ENCODE measurements at regions not wholly inside any gene's neighbourhood (a gene's known extent, or its start where the extent isn't known, plus 50 kb on each side); places are given as distances from the start of the nearest gene placed in this dataset.

DNA sequence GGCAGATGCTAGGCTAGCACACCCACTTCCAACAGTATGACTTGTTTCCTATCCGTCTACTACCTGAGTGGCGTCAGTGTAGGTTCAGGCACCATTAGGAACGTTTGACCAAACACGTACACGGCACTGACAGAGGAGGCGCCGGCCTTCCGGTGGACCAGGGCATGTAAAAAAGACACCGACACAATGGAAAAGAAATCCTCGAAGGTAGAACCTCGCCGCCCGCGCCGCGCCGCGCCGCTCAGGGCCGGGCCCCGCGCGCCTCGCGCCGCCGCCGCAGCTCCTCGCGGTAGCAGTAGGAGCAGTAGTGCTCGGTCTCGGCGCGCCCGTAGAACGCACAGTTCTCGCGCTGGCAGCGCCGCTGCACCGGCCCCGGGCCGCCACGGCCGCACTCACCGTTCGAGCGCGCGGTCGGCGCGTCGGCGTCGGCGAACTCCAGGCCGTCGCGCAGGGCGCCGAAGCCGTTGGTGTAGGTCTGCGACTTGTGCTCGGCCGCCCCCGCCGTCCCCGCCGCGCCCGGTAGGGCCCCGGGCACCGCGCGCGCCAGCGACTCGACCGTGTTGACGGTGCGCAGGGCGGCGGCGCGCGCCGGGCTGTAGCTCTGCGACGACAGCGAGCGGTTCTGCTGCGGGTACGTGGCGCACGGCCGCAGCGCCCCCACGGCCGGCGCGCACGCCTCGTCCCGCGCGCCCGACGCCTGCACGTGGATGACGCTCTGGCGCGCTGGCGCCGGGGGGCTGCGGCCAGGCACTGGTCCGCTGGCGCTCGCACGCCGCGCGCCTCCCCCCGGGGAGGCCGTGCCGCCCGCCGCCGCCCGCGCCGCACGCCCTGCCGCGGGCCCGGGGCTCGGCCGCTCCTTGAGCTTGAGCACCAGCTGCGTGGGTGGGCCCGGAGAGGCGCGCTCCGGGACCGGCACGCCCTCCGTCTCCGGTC, 156.7 kb downstream of the KLF13 start:
- H2AFZ ChIP-seq (ENCODE audit: low read depth, low read length): no peak overlapping the region
- peaks cover 7% of the 10 kb centered on the region for H3K9me3 ChIP-seq (ENCODE audit: low read length)
- no peaks in the 10 kb centered on the region for H3K27me3 ChIP-seq (ENCODE audit: insufficient read depth, low read length)
- H3K4me1 ChIP-seq (ENCODE audit: insufficient read depth, low read length): peaks cover 7% of the 10 kb centered on the region
- H3K36me3 ChIP-seq (ENCODE audit: insufficient read depth, low read length): no peaks in the 10 kb centered on the region
- no peak overlapping the region for H3K4me3 ChIP-seq (ENCODE audit: low read length)

- Histone ChIP-seq H3K36me3 (ENCODE audit: insufficient read depth, low read length) (no peaks in the 10 kb centered on the region), H3K4me3 (ENCODE audit: low read length) (no peak overlapping the region), H2AFZ (ENCODE audit: low read depth, low read length) (no peak overlapping the region), H3K27me3 (ENCODE audit: insufficient read depth, low read length) (no peaks in the 10 kb centered on the region), H3K4me1 (ENCODE audit: insufficient read depth, low read length) (peaks cover 7% of the 10 kb centered on the region), H3K9me3 (ENCODE audit: low read length) (peaks cover 7% of the 10 kb centered on the region)
Measured at GRCh38 chr15:31483986-31484951, 157.6 kb downstream of the KLF13 start.

DNA sequence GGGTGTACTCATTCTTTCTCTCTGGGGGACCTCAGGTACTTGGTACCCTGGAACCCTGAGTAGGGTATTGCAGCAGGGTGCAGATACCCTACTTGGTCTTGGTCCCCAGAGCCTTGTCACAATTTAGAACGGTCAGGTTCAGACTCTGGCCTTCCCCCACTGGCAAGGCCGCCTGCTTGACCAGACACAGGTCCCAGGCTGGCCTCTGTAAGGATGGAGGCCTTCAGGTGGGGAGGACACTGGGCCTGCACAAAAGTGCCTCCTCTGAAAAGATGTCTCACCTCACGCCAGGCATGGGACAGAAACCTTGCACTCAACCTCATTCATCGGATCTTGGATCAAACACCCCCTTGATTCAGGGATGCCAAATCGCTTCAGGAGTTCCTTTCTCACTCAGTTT, 158.4 kb downstream of the KLF13 start:
- Histone ChIP-seq H3K4me1 (ENCODE audit: insufficient read depth, low read length) (peaks cover 8% of the 10 kb centered on the region), H3K4me3 (ENCODE audit: low read length) (no peak overlapping the region), H3K27me3 (ENCODE audit: insufficient read depth, low read length) (no peaks in the 10 kb centered on the region), H3K9me3 (ENCODE audit: low read length) (peaks cover 7% of the 10 kb centered on the region), H3K36me3 (ENCODE audit: insufficient read depth, low read length) (no peaks in the 10 kb centered on the region), H2AFZ (ENCODE audit: low read depth, low read length) (no peak overlapping the region)

- Histone ChIP-seq H2AFZ (ENCODE audit: low read depth, low read length) (no peak overlapping the region), H3K36me3 (ENCODE audit: insufficient read depth, low read length) (no peaks in the 10 kb centered on the region), H3K9me3 (ENCODE audit: low read length) (peaks cover 7% of the 10 kb centered on the region), H3K27me3 (ENCODE audit: insufficient read depth, low read length) (no peaks in the 10 kb centered on the region), H3K4me1 (ENCODE audit: insufficient read depth, low read length) (peaks cover 8% of the 10 kb centered on the region), H3K4me3 (ENCODE audit: low read length) (no peak overlapping the region)
Measured at GRCh38 chr15:31485431-31485830, 158.8 kb downstream of the KLF13 start.

DNA sequence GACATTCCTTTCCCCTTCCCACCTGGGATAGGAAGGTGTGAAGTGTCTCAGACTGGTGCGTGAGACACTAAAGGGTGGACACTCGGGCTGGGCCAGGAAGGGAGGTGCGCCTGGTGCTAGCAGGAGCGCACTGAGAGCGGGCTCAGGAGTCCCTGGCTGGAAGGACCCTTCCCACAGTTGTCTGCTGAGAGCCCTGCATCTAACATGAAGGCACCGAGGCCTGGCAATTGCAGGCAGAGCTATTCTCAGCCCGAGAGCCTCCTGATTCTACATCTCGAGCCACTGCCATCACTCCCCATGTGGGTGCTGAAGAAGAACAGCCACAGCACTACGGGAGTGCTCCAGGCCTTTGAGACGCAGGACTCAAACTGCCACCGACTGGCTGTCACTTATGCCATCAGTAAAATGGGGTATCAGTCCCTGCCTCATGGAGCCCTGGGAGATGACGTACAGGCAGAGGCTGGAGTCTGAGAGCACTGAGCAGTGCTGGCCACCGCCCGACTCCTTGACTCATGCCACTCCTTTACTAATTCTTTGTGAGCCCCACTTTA, 159.4 kb downstream of the KLF13 start:
- H3K36me3 ChIP-seq (ENCODE audit: insufficient read depth, low read length): no peaks in the 10 kb centered on the region
- H3K9me3 ChIP-seq (ENCODE audit: low read length): peaks cover 7% of the 10 kb centered on the region
- no peaks in the 10 kb centered on the region for H3K27me3 ChIP-seq (ENCODE audit: insufficient read depth, low read length)
- H2AFZ ChIP-seq (ENCODE audit: low read depth, low read length): no peak overlapping the region
- peaks cover 8% of the 10 kb centered on the region for H3K4me1 ChIP-seq (ENCODE audit: insufficient read depth, low read length)
- no peak overlapping the region for H3K4me3 ChIP-seq (ENCODE audit: low read length)

DNA sequence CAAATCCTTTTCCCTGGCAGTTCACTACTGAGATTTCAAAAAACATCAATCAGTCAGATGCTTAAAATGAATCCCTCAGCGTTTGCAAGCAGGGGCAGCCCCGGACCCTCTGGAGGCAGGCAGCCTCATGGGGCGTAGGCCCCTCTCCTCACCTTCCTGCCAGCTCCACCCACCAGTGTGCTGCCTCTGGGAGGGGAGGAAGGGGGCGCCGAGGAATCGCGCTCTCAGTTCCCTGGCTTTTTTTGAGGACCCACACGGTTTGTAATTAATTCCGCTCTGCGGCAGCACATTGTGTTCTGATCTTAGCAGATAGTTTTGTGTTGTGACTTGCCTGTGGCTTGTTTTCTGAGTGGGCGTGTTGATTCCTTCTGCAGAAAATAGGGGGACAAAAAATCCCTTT, 159.9 kb downstream of the KLF13 start:
- Histone ChIP-seq H3K4me3 (ENCODE audit: low read length) (no peak overlapping the region), H2AFZ (ENCODE audit: low read depth, low read length) (no peak overlapping the region), H3K9me3 (ENCODE audit: low read length) (peaks cover 7% of the 10 kb centered on the region), H3K4me1 (ENCODE audit: insufficient read depth, low read length) (peaks cover 8% of the 10 kb centered on the region), H3K27me3 (ENCODE audit: insufficient read depth, low read length) (no peaks in the 10 kb centered on the region), H3K36me3 (ENCODE audit: insufficient read depth, low read length) (no peaks in the 10 kb centered on the region)

DNA sequence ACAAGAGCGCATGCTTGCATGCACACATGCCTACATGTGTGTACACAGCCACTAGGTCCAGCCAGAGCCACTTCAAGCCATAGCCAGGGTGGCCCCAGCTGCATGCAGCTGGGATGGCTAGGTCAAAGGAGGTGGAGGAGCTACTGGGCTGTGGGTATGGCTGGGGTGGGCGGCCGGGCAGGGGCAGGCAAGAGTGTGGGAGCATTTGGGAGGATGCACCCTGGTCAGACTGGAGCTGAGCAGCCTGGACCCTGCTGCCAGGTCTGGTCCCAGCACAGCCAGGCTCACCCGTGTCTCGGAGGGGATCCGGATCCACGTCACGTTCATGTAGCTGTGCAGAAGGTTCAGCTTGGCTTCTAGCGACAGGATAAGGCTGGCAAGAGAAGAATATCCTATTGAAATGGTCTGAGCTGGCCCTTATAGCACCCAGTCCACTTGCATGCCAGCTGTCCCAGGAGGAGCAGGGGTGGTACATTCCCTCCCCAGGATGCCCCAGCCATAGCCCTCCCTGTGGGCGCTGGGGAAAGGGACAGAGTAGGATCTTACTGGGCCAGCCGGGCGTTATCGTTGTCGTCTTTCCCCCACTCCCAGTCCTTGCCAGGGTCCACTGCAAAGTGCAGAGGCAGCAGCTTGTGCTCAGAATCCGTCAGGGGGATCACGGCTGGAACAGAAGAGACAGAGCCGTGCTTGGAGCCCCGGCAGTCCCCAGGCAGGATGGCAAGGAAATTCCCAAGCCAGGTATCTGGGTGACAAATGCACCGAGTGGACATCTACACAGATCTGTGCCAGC, 160.5 kb downstream of the KLF13 start:
- Histone ChIP-seq H3K36me3 (ENCODE audit: insufficient read depth, low read length) (no peaks in the 10 kb centered on the region), H3K4me3 (ENCODE audit: low read length) (no peak overlapping the region), H2AFZ (ENCODE audit: low read depth, low read length) (no peak overlapping the region), H3K27me3 (ENCODE audit: insufficient read depth, low read length) (no peaks in the 10 kb centered on the region), H3K9me3 (ENCODE audit: low read length) (peaks cover 7% of the 10 kb centered on the region), H3K4me1 (ENCODE audit: insufficient read depth, low read length) (peaks cover 8% of the 10 kb centered on the region)

DNA sequence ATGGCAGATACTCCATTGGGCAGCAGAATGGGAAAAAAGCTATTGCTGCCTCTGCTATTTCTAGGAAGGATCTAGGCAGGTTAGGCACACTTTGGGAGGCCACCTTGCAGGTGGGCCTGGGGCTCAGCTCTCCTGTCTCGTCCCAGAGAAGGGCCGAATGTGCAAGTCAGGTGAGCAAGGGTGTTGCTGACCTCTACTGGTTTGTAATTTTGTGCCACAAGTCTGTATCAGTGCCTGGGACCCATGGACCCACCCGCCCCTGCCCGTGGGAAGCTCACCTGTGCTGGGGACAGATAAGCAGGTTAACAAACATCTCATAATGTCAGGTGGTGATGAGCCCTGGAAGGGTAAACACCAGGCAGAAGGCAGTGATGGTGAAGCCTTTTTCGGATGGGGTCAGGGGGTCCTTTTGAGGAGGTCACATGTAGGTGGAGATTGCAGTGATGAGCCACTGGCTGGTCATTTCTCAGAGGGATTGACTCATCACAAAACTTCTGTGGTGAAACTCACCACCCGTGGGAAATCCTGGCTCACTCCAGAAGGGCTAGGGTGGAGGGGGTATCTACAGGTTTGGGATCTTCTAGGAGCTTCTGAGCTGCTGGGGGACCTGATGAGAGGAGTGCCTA, 161.3 kb downstream of the KLF13 start:
- Histone ChIP-seq H3K9me3 (ENCODE audit: low read length) (peaks cover 7% of the 10 kb centered on the region), H2AFZ (ENCODE audit: low read depth, low read length) (no peak overlapping the region), H3K27me3 (ENCODE audit: insufficient read depth, low read length) (no peaks in the 10 kb centered on the region), H3K36me3 (ENCODE audit: insufficient read depth, low read length) (no peaks in the 10 kb centered on the region), H3K4me3 (ENCODE audit: low read length) (no peak overlapping the region), H3K4me1 (ENCODE audit: insufficient read depth, low read length) (peaks cover 8% of the 10 kb centered on the region)

DNA sequence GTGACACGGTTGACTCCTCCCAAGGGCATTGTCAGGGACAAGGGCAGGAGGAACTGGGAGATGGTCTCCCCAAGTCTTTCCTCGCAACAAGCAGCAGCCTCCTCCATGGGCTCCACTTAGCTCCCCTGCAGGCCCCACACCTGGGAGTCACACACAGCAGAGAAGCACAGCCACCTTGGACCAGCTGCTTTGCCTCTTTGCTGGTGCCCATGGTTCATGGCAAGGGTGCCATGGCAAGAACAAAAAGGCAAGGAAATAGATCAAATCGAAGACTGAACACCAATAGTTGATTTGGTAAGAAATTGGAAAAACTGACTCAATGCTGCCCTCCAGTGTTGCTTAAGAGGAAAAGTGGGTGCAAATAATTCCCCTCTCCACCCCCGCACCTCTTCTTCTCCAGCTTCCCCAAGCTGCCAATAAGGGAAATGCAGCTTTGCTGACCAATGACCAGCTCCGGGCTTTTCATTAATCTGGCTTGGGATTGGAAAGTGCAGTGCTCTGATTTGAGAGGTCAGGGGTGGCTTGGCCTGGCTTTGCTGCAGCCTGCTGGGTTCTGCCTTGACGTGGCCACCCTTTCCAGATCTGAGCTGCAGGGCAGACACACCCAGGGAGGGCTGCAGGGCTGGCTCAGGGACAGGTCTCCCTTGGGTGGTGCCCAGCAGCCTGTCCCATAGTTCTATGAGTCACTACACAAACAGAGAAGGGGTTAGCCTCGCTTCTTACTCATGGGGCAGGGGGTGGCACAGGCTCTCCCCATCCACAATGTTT, 162.0 kb downstream of the KLF13 start:
- Histone ChIP-seq H2AFZ (ENCODE audit: low read depth, low read length) (no peak overlapping the region), H3K4me3 (ENCODE audit: low read length) (no peak overlapping the region), H3K4me1 (ENCODE audit: insufficient read depth, low read length) (peaks cover 8% of the 10 kb centered on the region), H3K36me3 (ENCODE audit: insufficient read depth, low read length) (no peaks in the 10 kb centered on the region), H3K27me3 (ENCODE audit: insufficient read depth, low read length) (no peaks in the 10 kb centered on the region), H3K9me3 (ENCODE audit: low read length) (peaks cover 7% of the 10 kb centered on the region)

DNA sequence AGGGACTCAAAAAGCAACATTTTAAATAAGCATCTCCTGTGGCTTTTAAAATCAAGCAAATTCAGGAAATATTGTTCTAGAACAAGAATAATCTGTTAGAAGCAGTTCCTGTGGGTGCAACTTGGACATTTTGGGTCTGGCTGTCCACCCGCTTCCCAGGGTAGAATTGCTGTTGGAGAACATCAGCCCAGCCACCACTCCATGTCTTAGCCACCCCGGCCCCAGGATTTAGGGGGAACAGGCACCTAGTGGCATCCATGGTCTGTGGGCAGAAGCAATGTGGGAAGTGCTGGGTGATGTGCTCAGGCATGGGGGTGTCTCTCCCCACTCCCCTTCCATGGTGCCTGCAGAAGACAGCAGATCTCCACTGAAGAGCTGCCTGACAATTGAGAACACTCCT, 162.6 kb downstream of the KLF13 start:
- no peak overlapping the region for H2AFZ ChIP-seq (ENCODE audit: low read depth, low read length)
- H3K4me1 ChIP-seq (ENCODE audit: insufficient read depth, low read length): peaks cover 8% of the 10 kb centered on the region
- H3K4me3 ChIP-seq (ENCODE audit: low read length): no peak overlapping the region
- peaks cover 7% of the 10 kb centered on the region for H3K9me3 ChIP-seq (ENCODE audit: low read length)
- H3K36me3 ChIP-seq (ENCODE audit: insufficient read depth, low read length): no peaks in the 10 kb centered on the region
- H3K27me3 ChIP-seq (ENCODE audit: insufficient read depth, low read length): no peaks in the 10 kb centered on the region

- Histone ChIP-seq H3K9me3 (ENCODE audit: low read length) (peaks cover under 1% of the 10 kb centered on the region), H3K4me1 (ENCODE audit: insufficient read depth, low read length) (peaks cover 8% of the 10 kb centered on the region), H3K27me3 (ENCODE audit: insufficient read depth, low read length) (no peaks in the 10 kb centered on the region), H2AFZ (ENCODE audit: low read depth, low read length) (no peak overlapping the region), H3K36me3 (ENCODE audit: insufficient read depth, low read length) (no peaks in the 10 kb centered on the region), H3K4me3 (ENCODE audit: low read length) (no peak overlapping the region)
Measured at GRCh38 chr15:31489801-31490646, 163.4 kb downstream of the KLF13 start.
